ENCODE measurements at regions not wholly inside any gene's neighbourhood (a gene's known extent, or its start where the extent isn't known, plus 50 kb on each side); places are given as distances from the start of the nearest gene placed in this dataset.

- TF ChIP-seq, protein P1, sequence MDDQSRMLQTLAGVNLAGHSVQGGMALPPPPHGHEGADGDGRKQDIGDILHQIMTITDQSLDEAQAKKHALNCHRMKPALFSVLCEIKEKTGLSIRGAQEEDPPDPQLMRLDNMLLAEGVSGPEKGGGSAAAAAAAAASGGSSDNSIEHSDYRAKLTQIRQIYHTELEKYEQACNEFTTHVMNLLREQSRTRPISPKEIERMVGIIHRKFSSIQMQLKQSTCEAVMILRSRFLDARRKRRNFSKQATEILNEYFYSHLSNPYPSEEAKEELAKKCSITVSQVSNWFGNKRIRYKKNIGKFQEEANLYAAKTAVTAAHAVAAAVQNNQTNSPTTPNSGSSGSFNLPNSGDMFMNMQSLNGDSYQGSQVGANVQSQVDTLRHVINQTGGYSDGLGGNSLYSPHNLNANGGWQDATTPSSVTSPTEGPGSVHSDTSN (IDR thresholded peaks at IDR 0.05), result no peak
- TF ChIP-seq CHD2 (IDR thresholded peaks at IDR 0.05; ENCODE audit: low read length, partially characterized antibody) (no peak), POLR2A (IDR thresholded peaks at IDR 0.05; ENCODE audit: low read length) (no peak), CEBPB (IDR thresholded peaks at IDR 0.05) (no peak), HOXA7 (CRISPR knock-in tag; IDR thresholded peaks at IDR 0.05) (no peak), KDM5A (IDR thresholded peaks at IDR 0.05) (no peak), JUNB (IDR thresholded peaks at IDR 0.05) (no peak), FOSL2 (IDR thresholded peaks at IDR 0.05) (no peak), FOSL2 (CRISPR knock-in tag; IDR thresholded peaks at IDR 0.05) (no peak), POLR2AphosphoS2 (conservative IDR thresholded peaks at IDR 0.05; ENCODE audit: low read length) (no peak), NR3C1 (IDR thresholded peaks at IDR 0.05) (no peak), CBX2 (IDR thresholded peaks at IDR 0.05; ENCODE audit: borderline replicate concordance, low read depth) (no peak), EP300 (IDR thresholded peaks at IDR 0.05) (no peak)
- TF ChIP-seq, protein P2, sequence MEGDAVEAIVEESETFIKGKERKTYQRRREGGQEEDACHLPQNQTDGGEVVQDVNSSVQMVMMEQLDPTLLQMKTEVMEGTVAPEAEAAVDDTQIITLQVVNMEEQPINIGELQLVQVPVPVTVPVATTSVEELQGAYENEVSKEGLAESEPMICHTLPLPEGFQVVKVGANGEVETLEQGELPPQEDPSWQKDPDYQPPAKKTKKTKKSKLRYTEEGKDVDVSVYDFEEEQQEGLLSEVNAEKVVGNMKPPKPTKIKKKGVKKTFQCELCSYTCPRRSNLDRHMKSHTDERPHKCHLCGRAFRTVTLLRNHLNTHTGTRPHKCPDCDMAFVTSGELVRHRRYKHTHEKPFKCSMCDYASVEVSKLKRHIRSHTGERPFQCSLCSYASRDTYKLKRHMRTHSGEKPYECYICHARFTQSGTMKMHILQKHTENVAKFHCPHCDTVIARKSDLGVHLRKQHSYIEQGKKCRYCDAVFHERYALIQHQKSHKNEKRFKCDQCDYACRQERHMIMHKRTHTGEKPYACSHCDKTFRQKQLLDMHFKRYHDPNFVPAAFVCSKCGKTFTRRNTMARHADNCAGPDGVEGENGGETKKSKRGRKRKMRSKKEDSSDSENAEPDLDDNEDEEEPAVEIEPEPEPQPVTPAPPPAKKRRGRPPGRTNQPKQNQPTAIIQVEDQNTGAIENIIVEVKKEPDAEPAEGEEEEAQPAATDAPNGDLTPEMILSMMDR (IDR thresholded peaks at IDR 0.05), result no peak
- TF ChIP-seq, protein P3, sequence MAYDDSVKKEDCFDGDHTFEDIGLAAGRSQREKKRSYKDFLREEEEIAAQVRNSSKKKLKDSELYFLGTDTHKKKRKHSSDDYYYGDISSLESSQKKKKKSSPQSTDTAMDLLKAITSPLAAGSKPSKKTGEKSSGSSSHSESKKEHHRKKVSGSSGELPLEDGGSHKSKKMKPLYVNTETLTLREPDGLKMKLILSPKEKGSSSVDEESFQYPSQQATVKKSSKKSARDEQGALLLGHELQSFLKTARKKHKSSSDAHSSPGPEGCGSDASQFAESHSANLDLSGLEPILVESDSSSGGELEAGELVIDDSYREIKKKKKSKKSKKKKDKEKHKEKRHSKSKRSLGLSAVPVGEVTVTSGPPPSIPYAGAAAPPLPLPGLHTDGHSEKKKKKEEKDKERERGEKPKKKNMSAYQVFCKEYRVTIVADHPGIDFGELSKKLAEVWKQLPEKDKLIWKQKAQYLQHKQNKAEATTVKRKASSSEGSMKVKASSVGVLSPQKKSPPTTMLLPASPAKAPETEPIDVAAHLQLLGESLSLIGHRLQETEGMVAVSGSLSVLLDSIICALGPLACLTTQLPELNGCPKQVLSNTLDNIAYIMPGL (CRISPR knock-in tag; IDR thresholded peaks at IDR 0.05; ENCODE audit: borderline replicate concordance), result no peak
Measured at GRCh38 chr15:83365370-83365938, 81.0 kb upstream of the BNC1 start.

Measured in A549 (cell line).